SHP77 treated with DMSO at 0.1 percent for 48 hours (cell line): ENCODE measurements at regions not wholly inside any gene's neighbourhood (a gene's known extent, or its start where the extent isn't known, plus 50 kb on each side); places are given as distances from the start of the nearest gene placed in this dataset.
"Not testable (repeated sequence)": the region's sequence is repeated elsewhere in the genome, so short reads cannot be mapped to it uniquely, and the experiment has no call there.

Source experiments
- DNase-seq: peaks from one replicate; lab custom pipeline; 2025; lab: John Stamatoyannopoulos, UW

DNA sequence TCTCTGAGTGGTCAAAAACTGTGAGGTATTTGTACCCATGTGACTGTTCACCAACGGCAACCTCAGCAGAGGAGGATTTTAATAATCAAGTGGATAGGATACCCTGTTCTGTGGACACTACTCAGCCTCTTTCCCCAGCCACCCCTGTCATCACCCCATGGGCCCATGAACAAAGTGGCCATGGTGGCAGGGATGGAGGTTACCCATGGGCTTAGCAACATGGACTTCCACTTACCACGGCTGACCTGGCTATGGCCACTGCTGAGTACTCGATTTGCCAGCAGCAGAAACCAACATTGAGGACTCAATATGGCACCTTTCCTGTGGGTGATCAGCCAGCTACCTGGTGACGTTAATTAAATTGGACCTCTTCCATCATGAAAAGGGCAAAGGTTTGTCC lies 1782.7 kb downstream of the PLA2G4A start:
- DNase-seq, result no peak

DNA sequence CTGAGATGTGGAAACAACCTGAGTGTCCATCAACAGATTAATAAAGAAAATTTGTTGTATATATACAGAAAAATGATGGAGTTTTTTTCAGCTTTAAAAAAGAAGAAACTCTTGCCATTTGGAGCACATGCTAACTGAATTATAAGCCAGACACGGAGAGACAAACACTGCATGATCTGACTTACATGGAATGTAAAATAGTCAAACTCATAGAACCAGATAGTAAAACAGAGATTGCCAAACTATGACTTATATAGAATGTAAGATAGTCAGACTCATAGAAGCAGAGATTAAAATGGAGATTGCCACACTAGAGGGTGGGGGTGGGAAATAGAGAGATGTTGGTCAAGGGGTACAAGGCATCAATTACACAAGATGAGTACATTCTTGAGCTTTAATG lies 1786.6 kb downstream of the PLA2G4A start:
- DNase-seq, result no peak

DNA sequence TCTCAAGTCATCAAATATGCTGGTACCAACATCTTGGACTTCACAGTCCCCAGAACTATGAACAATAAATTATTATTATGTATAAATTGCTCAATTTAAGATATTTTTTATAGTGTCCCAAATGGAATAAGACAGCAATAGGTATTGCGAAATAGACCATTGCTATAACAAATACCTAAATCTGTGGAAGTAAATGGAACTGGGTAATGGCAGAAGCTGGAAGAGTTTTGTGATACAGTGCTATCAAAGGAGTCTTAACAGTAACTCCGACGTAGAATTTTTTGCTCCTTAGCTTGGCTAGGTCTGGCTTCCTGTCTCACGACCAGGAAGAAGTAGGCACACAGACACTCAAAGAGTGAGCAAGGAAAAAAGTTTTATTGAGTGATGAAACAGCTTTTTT lies 1791.5 kb downstream of the PLA2G4A start:
- DNase-seq, result no peak

DNA sequence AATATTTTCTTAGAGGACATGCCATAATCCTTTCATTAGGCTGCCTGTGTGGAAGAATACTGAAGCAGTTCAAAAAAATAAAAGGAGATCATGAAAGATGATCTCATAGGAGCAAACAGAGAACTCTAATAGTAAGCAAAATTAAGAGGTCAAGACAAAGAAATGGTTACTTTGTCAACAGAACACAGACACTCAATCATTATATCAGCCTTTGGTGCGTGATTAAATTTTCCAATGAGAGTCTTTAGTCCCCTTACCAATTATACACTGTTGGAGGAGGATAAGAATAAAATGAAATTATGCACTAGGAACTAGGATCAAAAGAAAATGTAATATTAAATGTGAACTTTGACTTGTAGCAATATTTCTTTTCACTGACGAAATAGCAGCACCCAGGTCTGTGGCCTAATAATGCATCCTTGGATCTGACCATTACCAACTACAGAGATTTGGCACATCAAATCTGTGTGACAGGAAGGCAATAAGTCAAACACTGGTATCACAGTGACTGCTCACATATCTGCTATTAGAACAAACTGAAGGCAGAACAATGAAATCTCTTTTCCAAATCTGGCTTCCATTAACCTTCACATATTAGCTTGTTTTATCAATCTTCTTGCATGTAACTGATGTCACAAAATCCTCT lies 1812.9 kb downstream of the PLA2G4A start:
- no peak for DNase-seq

DNA sequence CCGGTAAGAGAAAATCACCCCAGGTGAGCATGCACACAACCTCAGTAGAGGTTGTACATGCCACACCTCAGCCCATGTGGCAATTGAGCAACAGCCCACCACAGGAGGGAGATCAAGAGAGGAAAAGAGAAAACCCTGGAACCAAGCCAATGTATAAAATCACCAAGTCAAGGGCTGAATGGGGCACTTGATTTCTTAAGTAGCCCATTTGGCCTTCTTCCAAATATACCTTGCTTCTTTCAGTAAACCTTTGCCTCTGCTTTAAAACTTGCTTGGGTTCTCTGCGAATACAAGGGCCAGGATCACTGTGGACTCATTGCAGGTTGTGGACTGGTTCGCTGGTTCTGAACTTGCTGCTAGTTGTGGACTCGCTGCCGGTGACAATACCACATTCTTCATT lies 1814.0 kb downstream of the PLA2G4A start:
- no peak for DNase-seq

DNA sequence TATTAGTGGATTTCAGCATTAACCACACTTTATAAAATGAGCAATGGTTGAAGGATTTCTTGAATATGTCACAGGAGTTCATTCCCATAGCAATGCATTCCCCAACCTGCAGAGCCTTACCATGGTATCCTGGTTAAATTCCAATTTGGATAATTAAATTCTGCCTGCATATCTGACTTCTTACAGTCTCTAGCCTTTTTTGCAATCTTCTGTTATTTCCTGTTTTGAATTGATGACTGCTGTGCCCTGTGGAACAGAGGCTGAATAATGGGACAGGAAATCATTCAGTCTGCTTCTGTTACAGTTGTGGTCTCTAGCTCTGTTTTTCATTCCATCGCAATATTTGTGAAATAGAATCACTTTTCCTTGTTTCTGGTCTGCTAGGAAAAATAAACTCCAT lies 1823.9 kb downstream of the PLA2G4A start:
- DNase-seq, result no peak

DNA sequence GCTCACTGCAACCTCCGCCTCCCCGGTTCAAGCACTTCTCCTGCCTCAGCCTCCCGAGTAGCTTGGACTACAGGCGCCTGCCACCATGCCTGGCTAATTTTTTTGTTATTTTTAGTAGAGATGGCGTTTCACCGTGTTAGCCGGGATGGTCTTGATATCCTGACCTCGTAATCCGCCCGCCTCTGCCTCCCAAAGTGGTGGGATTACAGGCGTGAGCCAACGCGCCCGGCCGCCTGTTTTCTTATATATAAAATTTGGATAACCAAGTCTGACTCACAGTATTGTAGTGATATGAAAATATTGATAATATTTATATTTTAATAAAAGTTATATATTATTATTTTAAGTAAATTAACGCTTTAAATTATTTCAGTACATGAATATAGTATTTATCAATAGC lies 1821.7 kb downstream of the BRINP3 start:
- not testable (repeated sequence) for DNase-seq

DNA sequence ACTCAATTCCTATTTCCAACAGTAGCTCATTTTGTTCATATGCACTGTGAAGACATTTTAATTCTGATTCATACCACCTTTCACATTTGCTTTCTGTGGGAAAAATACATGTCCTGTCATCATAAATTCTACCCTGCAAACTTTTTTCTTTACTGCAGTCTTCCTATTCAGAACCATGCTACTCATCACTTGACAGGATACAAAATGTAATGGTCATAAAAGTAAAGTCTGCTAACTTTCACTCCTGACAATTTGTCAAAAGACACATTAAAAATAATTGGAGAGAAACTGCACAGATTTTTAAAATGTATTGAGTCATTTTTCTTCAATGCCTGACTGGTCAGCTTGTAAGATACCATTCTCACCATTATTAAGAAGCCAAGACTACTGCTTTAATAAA lies 1817.1 kb downstream of the BRINP3 start:
- no peak for DNase-seq

DNA sequence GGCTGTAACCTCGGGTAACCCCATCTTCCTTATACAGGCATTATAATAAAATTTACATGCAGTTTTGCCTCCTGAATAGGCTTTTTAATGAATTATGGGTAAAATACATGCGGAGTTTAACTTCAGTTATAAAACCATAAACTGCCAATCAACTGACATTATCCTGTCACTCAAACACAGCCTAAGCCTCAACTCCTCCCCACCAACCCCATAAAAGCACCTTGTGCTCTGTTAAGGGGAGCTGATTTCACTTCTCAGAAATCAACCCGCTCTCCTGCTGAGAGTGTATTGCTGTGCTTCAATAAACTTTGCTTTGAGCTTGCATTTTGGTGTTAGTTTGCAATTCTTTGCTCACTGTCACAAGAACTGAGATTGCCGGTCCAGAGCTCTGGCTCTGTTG lies 1812.2 kb downstream of the BRINP3 start:
- DNase-seq, result no peak

DNA sequence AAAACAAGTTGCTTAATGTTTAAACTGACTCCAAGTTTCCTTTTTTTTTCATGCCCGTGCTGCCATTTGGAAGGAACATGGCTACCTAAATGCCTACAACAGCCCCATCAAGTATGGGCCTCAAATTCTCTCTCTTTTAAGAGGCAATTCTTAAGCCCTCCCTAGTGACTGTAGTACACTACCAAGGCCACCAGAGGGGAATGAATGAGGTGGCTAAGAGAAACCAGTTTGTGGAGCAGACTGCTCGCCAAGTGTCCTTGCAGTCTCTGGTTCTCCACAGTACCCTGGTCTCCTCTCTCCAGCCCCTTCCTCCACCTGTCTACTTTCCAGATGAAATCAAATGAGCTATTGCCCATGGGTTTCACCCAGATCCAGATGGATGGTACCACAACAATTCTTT lies 1809.6 kb downstream of the BRINP3 start:
- no peak for DNase-seq

DNA sequence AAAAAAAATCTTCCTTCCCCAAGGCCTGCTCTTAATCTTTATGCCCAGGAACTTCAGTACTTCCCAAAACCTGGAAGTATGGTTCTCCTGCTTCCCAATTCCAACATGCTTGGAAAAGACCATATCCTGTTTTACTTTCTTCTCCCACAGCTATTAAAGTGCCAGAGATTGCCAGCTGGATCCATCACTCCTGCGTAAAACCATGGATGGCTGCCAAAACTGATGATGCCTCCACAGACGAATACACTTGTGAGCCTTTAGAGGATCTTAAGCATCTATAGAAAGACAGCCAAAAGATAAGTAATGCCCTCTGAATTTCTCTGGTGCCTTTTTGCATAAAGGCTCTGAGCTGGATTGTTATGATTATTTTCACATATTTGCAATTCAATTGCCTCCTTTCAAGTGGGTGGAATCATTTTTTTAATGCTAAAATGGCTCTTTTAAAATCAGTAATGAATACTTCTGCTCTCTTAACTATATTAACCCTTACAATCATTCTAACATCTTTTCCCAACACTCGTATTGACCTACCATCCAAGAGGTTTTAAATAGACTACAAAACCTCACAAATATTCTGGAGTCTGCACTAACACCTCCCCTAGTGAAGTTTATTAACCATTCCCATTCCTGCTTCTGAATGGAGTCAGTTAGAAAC lies 1807.8 kb downstream of the BRINP3 start:
- no peak for DNase-seq

DNA sequence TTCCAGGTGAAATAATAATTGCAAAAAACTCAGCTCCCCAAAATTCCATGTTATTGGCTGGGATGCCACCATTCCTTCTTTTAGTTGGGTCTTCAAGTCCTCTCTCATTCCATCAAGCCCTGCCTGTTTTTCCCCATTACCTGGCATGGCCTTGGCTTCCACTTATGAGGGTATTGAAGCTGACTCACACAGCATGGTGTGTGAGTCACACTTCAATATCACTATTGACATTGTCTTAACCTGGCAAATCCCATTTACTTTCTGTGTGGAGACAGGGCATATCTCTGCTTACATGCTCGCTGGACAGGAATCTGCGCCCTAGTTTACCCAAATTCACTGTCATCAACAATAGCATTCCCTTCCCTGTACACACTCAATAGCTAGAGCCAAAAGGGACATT lies 1806.8 kb downstream of the BRINP3 start:
- DNase-seq, result no peak

DNA sequence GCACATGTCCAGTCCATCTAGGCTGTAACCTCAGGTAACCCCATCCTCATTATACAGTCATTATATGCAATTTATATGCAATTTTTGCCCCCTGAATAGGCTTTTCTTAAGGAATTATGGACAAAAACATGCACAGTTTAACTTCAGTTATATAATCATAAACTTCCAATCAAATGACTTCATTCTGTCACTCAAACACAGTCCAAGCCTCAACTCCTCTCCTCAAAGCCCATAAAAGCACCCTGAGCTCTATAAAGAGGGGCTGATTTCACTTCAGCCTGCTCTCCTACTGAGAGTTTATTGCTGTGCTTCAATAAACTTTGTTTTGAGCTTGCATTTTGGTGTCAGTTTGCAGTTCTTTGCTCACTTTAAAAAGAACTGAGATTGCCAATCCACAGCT lies 1805.5 kb downstream of the BRINP3 start:
- no peak for DNase-seq

DNA sequence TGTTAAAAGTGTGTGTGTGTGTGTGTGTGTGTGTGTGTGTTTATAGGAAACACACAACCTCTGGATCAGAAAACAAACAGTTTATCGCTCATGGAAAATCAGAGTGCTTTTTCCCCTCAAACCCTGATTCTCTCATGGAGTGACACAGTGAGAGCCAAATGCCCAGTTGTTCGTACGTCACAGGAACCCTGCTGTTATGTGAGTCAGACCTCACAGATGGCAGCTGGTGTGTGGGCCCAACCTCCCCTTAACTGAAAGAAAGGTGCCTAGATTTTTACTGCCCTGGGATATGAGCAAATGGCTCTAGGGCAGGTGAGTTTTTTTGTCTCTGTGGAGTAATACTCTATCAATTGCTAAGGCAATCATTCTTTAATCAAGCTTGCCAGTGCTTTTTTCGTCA lies 1788.1 kb downstream of the BRINP3 start:
- DNase-seq, result peak; percentile 47

DNA sequence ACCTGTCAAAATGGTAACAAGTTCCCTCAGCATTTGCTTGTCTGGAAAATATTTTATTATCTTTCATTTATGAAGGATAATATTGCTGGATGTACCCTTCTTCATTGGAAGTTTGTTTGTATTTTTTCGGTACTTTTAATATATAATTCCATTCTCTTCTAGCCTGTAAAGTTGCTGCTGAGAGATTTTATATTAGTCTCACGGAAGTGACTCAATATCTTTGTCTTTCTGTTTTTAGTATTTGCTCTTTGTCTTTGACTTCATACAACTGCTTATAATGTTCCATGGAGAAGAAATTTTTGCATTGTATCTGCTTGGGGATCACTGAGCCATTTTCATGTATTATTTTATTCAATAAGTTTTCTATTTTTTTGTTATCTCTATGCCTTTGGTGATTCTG lies 1777.5 kb downstream of the BRINP3 start:
- no peak for DNase-seq

DNA sequence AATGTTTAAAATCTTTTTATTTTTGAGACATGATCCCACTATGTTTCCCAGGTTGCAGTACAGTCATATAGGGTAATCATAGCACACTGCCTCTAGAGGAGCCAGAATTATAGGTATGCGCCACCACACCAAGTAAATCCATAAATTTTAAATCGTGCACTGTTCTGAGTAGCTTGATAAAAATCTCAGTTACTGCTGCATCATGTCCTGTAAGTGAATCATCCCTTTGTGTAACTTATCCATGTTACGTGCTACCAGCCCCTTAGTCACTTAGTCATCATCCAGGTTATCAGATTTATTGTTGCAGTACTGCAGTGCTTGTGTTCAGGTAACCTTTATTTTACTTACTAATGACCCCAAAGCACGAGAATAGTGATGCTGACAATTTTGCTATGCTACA lies 1770.9 kb downstream of the BRINP3 start:
- DNase-seq, result no peak

DNA sequence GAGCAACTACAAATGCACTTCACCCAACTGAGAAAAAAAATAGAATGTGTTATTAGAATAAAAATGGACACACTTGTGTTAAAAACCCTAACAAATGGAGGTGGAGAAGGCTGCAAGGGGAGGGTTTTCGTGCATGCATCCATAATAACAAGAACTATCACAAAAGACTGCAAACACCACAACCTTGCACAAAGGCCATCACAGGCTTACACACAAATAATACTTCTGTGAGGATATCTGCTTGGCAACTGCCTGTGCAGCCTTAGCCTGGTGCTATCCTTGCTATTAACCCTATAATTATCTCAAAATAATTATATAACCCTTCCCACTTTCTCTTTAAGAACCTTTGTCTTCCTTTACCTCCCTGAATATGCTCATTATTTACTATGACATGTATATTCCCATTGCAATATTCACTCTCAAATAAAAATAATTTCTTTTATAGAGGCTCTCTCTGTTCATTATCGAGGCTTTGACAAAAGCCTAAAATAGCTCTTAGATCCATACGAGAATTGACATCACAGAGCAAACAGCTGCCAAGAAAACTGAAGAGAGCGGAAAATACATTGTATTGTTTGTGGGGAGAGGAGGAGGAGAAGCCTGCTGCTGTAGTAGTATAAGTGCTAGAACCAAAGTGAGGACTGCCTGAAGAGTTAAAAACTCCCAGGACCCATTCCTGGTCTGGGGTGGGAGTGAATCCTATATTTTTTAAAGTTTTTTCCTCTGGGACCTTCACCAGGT lies 1768.7 kb downstream of the BRINP3 start:
- DNase-seq, result peak; percentile 29

DNA sequence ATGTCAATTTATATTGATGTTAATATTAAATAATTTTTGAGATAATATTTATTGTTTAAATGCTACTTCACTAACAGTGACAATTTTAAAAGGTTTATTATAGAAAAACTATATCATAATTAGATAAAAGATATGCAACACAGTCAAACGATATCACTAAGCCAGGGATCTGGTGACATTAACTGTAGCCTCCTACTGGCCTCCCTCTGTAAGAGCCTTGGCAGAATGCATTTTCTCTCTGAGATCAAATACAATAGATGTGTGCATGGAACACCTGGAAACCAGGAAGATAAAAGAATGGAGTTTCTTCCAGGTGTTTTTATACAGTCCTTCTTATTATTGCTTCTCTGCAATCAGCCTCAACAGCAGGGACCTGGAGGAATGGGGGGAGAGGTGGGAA lies 1762.1 kb downstream of the BRINP3 start:
- DNase-seq, result no peak

DNA sequence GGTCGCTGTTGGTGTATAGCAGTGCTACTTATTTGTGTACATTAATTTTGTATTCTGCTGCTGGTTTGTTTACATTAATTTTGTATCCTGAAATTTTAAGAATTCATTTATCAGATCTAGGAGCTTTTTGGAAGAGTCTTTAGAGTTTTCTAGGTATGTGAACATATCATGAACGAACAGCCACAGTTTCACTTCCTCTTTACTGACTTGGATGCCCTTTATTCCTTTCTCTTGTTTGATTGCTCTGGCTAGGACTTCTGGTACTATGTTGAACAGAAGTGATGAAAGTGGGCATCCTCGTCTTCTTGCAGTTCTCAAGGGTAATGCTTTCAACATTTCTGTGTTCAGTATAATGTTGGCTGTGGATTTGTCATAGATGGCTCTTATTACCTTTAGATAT lies 1757.9 kb downstream of the BRINP3 start:
- DNase-seq, result no peak

DNA sequence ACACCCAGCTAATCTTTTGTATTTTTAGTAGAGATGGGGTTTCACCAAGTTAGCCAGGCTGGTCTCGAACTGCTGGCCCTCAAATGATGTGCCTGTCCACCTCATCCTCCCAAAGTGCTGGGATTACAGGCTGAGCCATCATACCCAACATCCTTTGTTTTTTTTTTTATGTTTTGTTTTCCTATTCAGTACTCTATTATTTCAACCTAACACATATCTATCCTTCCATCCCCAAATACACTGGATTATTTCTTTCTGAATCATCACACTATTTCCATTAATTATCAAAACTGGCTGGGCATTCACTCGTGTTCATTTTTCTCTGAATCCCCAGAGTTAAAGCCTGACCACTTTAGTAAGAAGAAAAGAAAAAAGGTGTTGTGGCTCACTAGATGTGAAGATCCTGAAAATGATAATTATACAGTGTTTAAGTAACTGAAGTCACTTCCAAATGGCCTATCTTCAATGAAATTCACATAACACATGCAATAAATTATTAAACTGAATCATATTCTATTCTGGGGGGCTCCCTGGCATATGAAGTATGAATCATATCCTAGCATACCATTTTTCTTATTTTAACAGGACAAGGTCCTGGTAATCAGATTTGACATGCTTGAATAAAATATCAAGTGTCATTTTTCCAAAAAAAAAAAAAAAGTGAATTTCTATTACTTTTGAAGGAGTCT lies 1754.2 kb downstream of the BRINP3 start:
- no peak for DNase-seq

DNA sequence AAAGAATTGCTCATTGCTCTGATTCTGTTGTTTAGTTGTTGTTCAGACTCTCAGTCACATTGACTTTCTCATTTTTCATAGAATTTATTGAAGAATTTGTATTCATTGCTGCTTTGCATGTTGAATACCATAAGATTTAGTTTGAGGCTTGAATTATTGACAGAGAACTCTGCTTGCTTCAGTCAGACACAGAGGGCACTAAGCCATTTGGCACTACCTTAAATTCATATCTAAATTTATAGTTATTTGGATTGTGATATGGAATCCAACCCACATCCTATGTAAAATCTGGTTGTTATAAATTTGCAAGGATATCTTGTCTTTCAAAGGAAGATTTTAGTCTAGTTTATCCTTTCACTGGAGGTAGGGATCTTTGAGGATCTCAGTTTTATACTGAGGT lies 1748.6 kb downstream of the BRINP3 start:
- no peak for DNase-seq

DNA sequence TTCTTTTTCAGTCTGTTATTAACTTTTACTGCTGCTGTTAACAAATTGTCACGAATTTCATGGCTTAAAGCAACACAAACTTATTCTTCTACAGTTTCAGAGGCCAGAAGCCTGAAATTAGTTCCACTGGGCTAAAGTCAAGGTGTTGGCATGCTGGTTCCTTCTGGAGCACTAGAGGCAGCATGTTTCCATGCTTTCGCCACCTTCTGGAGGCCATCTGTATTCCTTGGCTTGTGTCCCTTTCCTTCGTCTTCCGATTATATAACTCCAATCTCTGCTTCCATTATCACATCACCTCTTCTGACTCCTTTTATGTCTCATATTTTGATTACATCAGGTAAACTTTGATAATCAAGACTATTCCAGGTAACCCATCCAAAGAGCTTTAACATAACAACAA lies 1742.1 kb downstream of the BRINP3 start:
- DNase-seq, result no peak

DNA sequence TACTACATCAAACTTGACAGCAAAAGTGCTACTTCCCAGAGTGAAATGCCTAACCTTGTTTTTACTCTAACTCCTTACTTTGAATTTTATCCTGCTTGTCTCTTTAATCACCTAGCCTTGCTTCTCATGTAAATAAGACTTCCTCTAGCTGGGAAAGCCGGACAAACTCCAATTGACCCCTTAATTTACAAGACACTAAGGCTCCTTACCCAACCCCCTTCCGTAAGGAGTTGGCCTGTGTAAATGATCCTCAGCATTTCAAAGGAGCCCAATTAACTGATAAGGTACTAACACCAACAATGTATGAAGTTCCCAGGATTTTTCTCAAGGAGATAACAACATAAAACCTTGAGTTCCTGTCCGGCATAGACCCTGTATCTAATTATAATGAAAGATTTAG lies 1728.4 kb downstream of the BRINP3 start:
- DNase-seq, result not testable (repeated sequence)
